H1 (cell line): ENCODE measurements at regions not wholly inside any gene's neighbourhood (a gene's known extent, or its start where the extent isn't known, plus 50 kb on each side); places are given as distances from the start of the nearest gene placed in this dataset.

Source experiments
- CTCF ChIA-PET: fragments of 300-600 bp; sonication (Branson Sonifier 250); formaldehyde crosslinking; loops from one replicate; lab custom pipeline; 2021; ENCODE audit not compliant: partially characterized antibody; lab: Charles Lee
- POLR2A ChIA-PET: fragments of 300-600 bp; sonication (Branson Sonifier 250); formaldehyde crosslinking; loops from one replicate; lab custom pipeline; 2021; ENCODE audit warnings: inconsistent platforms; ENCODE audit not compliant: partially characterized antibody; lab: Charles Lee
- DNase-seq, 2 experiments: peaks; one replicate each; pipeline versions ENCODE4 v3.0.0 to v3.0.0-alpha.2; 2010 to 2022; ENCODE audit warnings: low spot score in 2 of 2, low read depth in 1 of 2, mixed read lengths in 1 of 2
- FAIRE-seq: peaks from 2 replicates; lab custom pipeline; 2011; peaks lifted over from hg19 to GRCh38; lab: Jason Lieb, UNC
- H2AFZ ChIP-seq: 2 replicates; pipeline ENCODE4 v1.8.1; 2012; ENCODE audit warnings: low read length, inconsistent platforms
- H2AK5ac ChIP-seq: 2 replicates; pipeline ENCODE4 v1.6.1; 2013; ENCODE audit warnings: low read depth, low read length
- H2BK120ac ChIP-seq: replicated peaks from 2 replicates; pipeline ENCODE3; 2013; ENCODE audit warnings: low read depth, low read length, inconsistent platforms
- H2BK12ac ChIP-seq: 2 replicates; pipeline ENCODE4 v1.6.1; 2013; ENCODE audit warnings: low read depth, low read length
- H2BK15ac ChIP-seq: 2 replicates; pipeline ENCODE4 v1.6.1; 2013; ENCODE audit warnings: low read length
- H2BK20ac ChIP-seq: 2 replicates; pipeline ENCODE4 v1.6.1; 2013; ENCODE audit warnings: low read length
- H2BK5ac ChIP-seq: 2 replicates; pipeline ENCODE4 v1.6.1; 2013; ENCODE audit warnings: low read depth, low read length
- H3K14ac ChIP-seq: 2 replicates; pipeline ENCODE4 v1.6.1; 2013; ENCODE audit warnings: inconsistent platforms; ENCODE audit not compliant: insufficient read length
- H3K18ac ChIP-seq: 2 replicates; pipeline ENCODE4 v1.6.1; 2013; ENCODE audit warnings: low read length; ENCODE audit errors: extremely low read depth
- H3K23ac ChIP-seq: 2 replicates; pipeline ENCODE4 v1.6.1; 2013; ENCODE audit warnings: inconsistent platforms; ENCODE audit not compliant: insufficient read length
- H3K23me2 ChIP-seq: 2 replicates; pipeline ENCODE4 v1.6.1; 2013; ENCODE audit warnings: low read depth, low read length
- H3K27ac ChIP-seq: 2 replicates; pipeline ENCODE4 v1.6.1; 2011; ENCODE audit warnings: low read depth, low read length, inconsistent platforms
- H3K27me3 ChIP-seq, 4 experiments: replicated peaks in 1 of 4; 1 replicate in 1 of 4; 2 replicates in 3 of 4; pipeline versions ENCODE4 v1.6.1 to v1.8.1; 2011 to 2013; ENCODE audit warnings: low read length in 3 of 4, mild to moderate bottlenecking in 3 of 4, inconsistent platforms in 2 of 4, mixed read lengths in 2 of 4, moderate library complexity in 1 of 4; ENCODE audit not compliant: control insufficient read depth in 3 of 4, insufficient read depth in 3 of 4; ENCODE audit errors: extremely low read depth in 1 of 4
- H3K36me3 ChIP-seq, 4 experiments: 2 replicates each; pipeline versions ENCODE4 v1.6.1 to v1.8.1; 2011 to 2013; ENCODE audit warnings: mild to moderate bottlenecking in 4 of 4, low read length in 3 of 4, moderate library complexity in 2 of 4, control low read depth in 1 of 4, inconsistent platforms in 1 of 4; ENCODE audit not compliant: insufficient read depth in 4 of 4, control insufficient read depth in 2 of 4
- H3K4ac ChIP-seq: replicated peaks from 2 replicates; pipeline ENCODE3; 2013; ENCODE audit warnings: low read length, low read depth, mixed read lengths, inconsistent platforms; ENCODE audit not compliant: insufficient read length
- H3K4me1 ChIP-seq, 4 experiments: replicated peaks in 1 of 4; 1 replicate in 1 of 4; 2 replicates in 3 of 4; pipeline versions ENCODE4 v1.6.1 to v1.8.1; 2011 to 2013; ENCODE audit warnings: low read length in 3 of 4, inconsistent platforms in 2 of 4, mixed read lengths in 1 of 4; ENCODE audit not compliant: insufficient read depth in 4 of 4, control insufficient read depth in 3 of 4
- H3K4me2 ChIP-seq, 2 experiments: 2 replicates each; pipeline versions ENCODE4 v1.6.1 to v1.8.1; 2011 to 2013; ENCODE audit warnings: low read depth in 2 of 2, low read length in 2 of 2, control low read depth in 1 of 2, inconsistent platforms in 1 of 2, mild to moderate bottlenecking in 1 of 2; ENCODE audit not compliant: insufficient read depth in 1 of 2
- H3K4me3 ChIP-seq, 4 experiments: fragments of 200-600, 300-600 bp in 1 of 4; sonication (generic), shearing (Covaris generic), sonication (Bioruptor Twin) in 1 of 4; 2 replicates each; pipeline versions ENCODE4 v1.5.1 to v1.8.1; 2011 to 2016; ENCODE audit warnings: low read length in 4 of 4, low read depth in 3 of 4, control low read depth in 2 of 4, inconsistent platforms in 2 of 4, mild to moderate bottlenecking in 2 of 4, mixed read lengths in 1 of 4, moderate library complexity in 1 of 4; ENCODE audit not compliant: insufficient read depth in 2 of 4; ENCODE audit errors: extremely low read depth in 1 of 4
- H3K56ac ChIP-seq: replicated peaks from 2 replicates; pipeline ENCODE3; 2013; ENCODE audit warnings: low read depth, mild to moderate bottlenecking, mixed read lengths, low read length, inconsistent platforms; ENCODE audit not compliant: insufficient read length
- H3K79me1 ChIP-seq: 2 replicates; pipeline ENCODE4 v1.6.1; 2013; ENCODE audit warnings: low read depth, low read length, control low read depth
- H3K79me2 ChIP-seq, 2 experiments: 2 replicates each; pipeline versions ENCODE4 v1.6.1 to v1.8.1; 2012 to 2013; ENCODE audit warnings: low read length in 2 of 2, mild to moderate bottlenecking in 2 of 2, inconsistent platforms in 1 of 2; ENCODE audit not compliant: insufficient read depth in 2 of 2, control insufficient read depth in 1 of 2
- H3K9ac ChIP-seq, 4 experiments: replicated peaks in 1 of 4; 1 replicate in 1 of 4; 2 replicates in 3 of 4; pipeline versions ENCODE4 v1.6.1 to v1.8.1; 2011 to 2013; ENCODE audit warnings: low read depth in 3 of 4, low read length in 3 of 4, control low read depth in 2 of 4, mild to moderate bottlenecking in 2 of 4, moderate library complexity in 2 of 4, inconsistent platforms in 1 of 4; ENCODE audit errors: extremely low read depth in 1 of 4
- H3K9me3 ChIP-seq, 2 experiments: 2 replicates each; pipeline versions ENCODE4 v1.6.1 to v1.8.1; 2012 to 2013; ENCODE audit warnings: mild to moderate bottlenecking in 2 of 2, moderate library complexity in 2 of 2, control low read depth in 1 of 2, inconsistent platforms in 1 of 2, low read depth in 1 of 2, low read length in 1 of 2, mixed read lengths in 1 of 2; ENCODE audit not compliant: insufficient read depth in 2 of 2
- H4K20me1 ChIP-seq, 2 experiments: replicated peaks in 1 of 2; 2 replicates each; pipeline versions ENCODE3 to v1.8.1; 2011 to 2013; ENCODE audit warnings: inconsistent platforms in 2 of 2, low read length in 2 of 2, mild to moderate bottlenecking in 1 of 2; ENCODE audit not compliant: insufficient read depth in 2 of 2, control insufficient read depth in 1 of 2
- H4K5ac ChIP-seq: 2 replicates; pipeline ENCODE4 v1.6.1; 2013; ENCODE audit warnings: low read length, low read depth, mixed read lengths, inconsistent platforms; ENCODE audit not compliant: insufficient read length
- H4K8ac ChIP-seq: 2 replicates; pipeline ENCODE4 v1.8.0; 2013; ENCODE audit warnings: mild to moderate bottlenecking, moderate library complexity, low read length, inconsistent platforms; ENCODE audit not compliant: insufficient read depth; ENCODE audit errors: extremely low read depth
- H4K91ac ChIP-seq: replicated peaks from 2 replicates; pipeline ENCODE3; 2013; ENCODE audit warnings: low read length, mixed read lengths, inconsistent platforms; ENCODE audit not compliant: insufficient read length
- BCL11A ChIP-seq, 2 experiments: IDR thresholded peaks; one replicate each; pipeline ENCODE4 v1.6.1; 2011; ENCODE audit warnings: low read depth in 2 of 2, low read length in 2 of 2, mild to moderate bottlenecking in 2 of 2
- EGR1 ChIP-seq: IDR thresholded peaks from 2 replicates; pipeline ENCODE4 v1.6.1; 2011; ENCODE audit warnings: low read depth, low read length, borderline replicate concordance
- WGBS, 2 experiments: shearing (Covaris generic) in 1 of 2; methylation state at CpG; one replicate each; pipeline versions ENCODE4 v1.1.6 to v1.1.7; 2013 to 2015; ENCODE audit warnings: low lambda C conversion rate in 2 of 2, mixed read lengths in 2 of 2, inconsistent platforms in 1 of 2, low coverage in 1 of 2, missing lambda C conversion rate in 1 of 2; ENCODE audit not compliant: insufficient replicate concordance in 2 of 2, insufficient coverage in 1 of 2, insufficient read length in 1 of 2; ENCODE audit errors: extremely low coverage in 1 of 2, missing lambda C conversion rate in 1 of 2; 5-methylcytosine and 5-hydroxymethylcytosine counted together

DNA sequence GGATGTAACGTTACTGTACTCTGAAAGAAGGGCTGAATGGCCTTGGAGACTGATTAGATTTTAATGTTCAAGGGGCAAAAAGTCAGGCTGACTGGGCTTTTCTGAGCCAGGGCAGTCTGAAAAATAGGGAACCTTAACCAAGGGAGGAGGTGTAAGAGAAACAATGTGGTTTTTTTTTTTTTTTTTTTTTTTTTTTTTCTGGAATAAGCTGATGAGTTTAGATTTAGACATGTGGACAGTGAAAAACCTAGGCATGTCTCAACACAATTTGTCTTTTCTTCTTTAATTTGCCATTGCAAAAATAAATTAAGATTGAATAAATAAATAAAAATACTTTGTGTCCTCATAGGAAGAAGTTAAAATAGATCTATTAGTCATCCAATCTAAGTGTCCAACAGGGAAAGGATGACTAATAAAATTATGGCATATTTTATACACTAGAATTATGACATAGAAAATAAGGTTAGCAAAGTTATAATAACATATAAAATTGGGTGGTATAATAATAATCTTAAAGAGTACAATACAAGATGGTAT, 237.6 kb upstream of the TRIB2 start:
- Histone ChIP-seq H3K14ac (no peak overlapping the region), H2BK20ac (no peak overlapping the region), H4K91ac (no peak overlapping the region), H3K9me3 (no peaks in the 10 kb centered on the region), H4K8ac (no peak overlapping the region), H3K27ac (no peak overlapping the region), H3K79me2 (no peaks in the 10 kb centered on the region), H4K5ac (no peak overlapping the region), H2BK120ac (no peak overlapping the region), H4K20me1 (no peaks in the 10 kb centered on the region), H3K56ac (no peak overlapping the region), H3K4me3 (no peak overlapping the region), H2AK5ac (no peak overlapping the region), H3K27me3 (no peaks in the 10 kb centered on the region), H3K36me3 (no peaks in the 10 kb centered on the region), H3K4me1 (no peaks in the 10 kb centered on the region), H3K79me1 (no peaks in the 10 kb centered on the region), H2BK15ac (no peak overlapping the region), H2AFZ (no peak overlapping the region), H3K18ac (no peak overlapping the region), H3K23ac (no peak overlapping the region), H3K4me2 (no peak overlapping the region), H2BK12ac (no peak overlapping the region), H2BK5ac (no peak overlapping the region), H3K4ac (no peak overlapping the region), H3K23me2 (no peaks in the 10 kb centered on the region), H3K9ac (no peak overlapping the region)
- CTCF ChIA-PET = no interaction called here
- DNase-seq (no peak), FAIRE-seq (no peak)
- WGBS, 2 experiments = 100% methylated on average over 1 of the region's 1 CpG; no CpG with 5 or more reads in 1 of the 2 experiments
- POLR2A ChIA-PET = no interaction called here
- no peak for TF ChIP-seq EGR1
- no peak for TF ChIP-seq BCL11A (IDR thresholded peaks at IDR 0.05; ENCODE audit: low read depth in 2 of 2, low read length in 2 of 2)
